ENCODE measurements at regions not wholly inside any gene's neighbourhood (a gene's known extent, or its start where the extent isn't known, plus 50 kb on each side); places are given as distances from the start of the nearest gene placed in this dataset.
"Not testable (repeated sequence)": the region's sequence is repeated elsewhere in the genome, so short reads cannot be mapped to it uniquely, and the experiment has no call there.

- not testable (repeated sequence) for DNase-seq
Measured at GRCh38 chr21:6506167-6506894, 4015.1 kb upstream of the TPTE start.

GRCh38 chr21:6507632-6508031, 4013.8 kb upstream of the TPTE start:
- not testable (repeated sequence) for H3K4me1 Mint-ChIP-seq; H3K27me3 Mint-ChIP-seq (ENCODE audit: low read depth in 3 of 3); H3K27ac Mint-ChIP-seq; H3K36me3 Mint-ChIP-seq; DNase-seq; H3K4me3 Mint-ChIP-seq; H3K9me3 Mint-ChIP-seq

More at GRCh38 chr21:6506167-6506894, 4015.1 kb upstream of the TPTE start:
- not testable (repeated sequence) for H3K4me1 Mint-ChIP-seq; H3K27ac Mint-ChIP-seq; H3K4me3 Mint-ChIP-seq; H3K9me3 Mint-ChIP-seq; H3K27me3 Mint-ChIP-seq (ENCODE audit: low read depth in 3 of 3); H3K36me3 Mint-ChIP-seq

DNA sequence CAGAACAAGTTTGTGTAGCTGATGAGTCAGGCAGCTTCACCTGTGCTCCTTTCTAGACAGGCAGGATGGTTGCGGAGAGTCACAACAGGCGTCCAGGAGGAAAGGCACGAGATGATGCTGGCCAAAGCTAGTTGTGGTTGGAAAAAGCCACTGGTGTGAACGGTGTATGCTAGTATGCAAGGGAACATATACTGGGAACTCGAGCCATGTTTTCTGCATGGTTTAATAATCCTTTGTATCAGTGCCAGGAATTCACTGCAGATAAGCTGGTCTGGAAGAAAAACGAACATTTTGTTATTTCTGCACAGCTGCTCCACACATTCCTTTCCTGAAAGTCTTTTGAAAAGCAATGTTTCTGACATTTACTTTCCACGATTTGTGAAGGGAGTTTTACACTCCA, 3999.6 kb upstream of the TPTE start:
- not testable (repeated sequence) for H3K9me3 Mint-ChIP-seq; DNase-seq; H3K27ac Mint-ChIP-seq; H3K4me1 Mint-ChIP-seq; H3K36me3 Mint-ChIP-seq; H3K4me3 Mint-ChIP-seq; H3K27me3 Mint-ChIP-seq (ENCODE audit: low read depth in 3 of 3)

DNA sequence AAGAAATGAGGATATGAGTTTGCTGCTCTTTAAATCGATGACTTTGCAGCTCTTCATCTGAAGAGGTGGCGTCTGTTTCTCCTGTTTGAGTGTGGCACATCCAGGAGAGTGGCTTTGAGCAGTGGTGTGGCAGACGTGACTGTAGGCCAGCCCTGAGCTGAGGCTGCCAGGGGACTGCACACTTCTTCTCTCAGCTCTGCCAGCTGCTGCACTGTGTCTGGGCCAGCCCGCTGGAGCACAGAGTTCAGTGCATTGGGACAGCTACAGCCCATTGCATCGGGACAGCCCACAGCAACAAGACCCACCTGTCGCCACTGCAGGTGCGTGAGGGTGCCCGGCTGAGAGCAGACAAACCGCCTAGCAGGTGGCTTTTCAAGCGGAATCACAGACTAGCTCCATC, 3995.2 kb upstream of the TPTE start:
- not testable (repeated sequence) for H3K36me3 Mint-ChIP-seq; DNase-seq; H3K9me3 Mint-ChIP-seq; H3K4me3 Mint-ChIP-seq; H3K27ac Mint-ChIP-seq; H3K4me1 Mint-ChIP-seq; H3K27me3 Mint-ChIP-seq (ENCODE audit: low read depth in 3 of 3)

GRCh38 chr21:6530655-6531054, 3990.7 kb upstream of the TPTE start:
- H3K27ac Mint-ChIP-seq; H3K27me3 Mint-ChIP-seq (ENCODE audit: low read depth in 3 of 3); DNase-seq; H3K36me3 Mint-ChIP-seq; H3K4me3 Mint-ChIP-seq; H3K4me1 Mint-ChIP-seq; H3K9me3 Mint-ChIP-seq: not testable (repeated sequence)

- H3K9me3 Mint-ChIP-seq; H3K36me3 Mint-ChIP-seq; H3K4me3 Mint-ChIP-seq; H3K27me3 Mint-ChIP-seq (ENCODE audit: low read depth in 3 of 3); DNase-seq; H3K27ac Mint-ChIP-seq; H3K4me1 Mint-ChIP-seq: not testable (repeated sequence)
Measured at GRCh38 chr21:6533261-6533660, 3988.1 kb upstream of the TPTE start.

- not testable (repeated sequence) for H3K4me1 Mint-ChIP-seq; DNase-seq; H3K36me3 Mint-ChIP-seq; H3K4me3 Mint-ChIP-seq; H3K27ac Mint-ChIP-seq; H3K9me3 Mint-ChIP-seq; H3K27me3 Mint-ChIP-seq (ENCODE audit: low read depth in 3 of 3)
Measured at GRCh38 chr21:6538320-6538719, 3983.1 kb upstream of the TPTE start.

GRCh38 chr21:6539688-6540087, 3981.7 kb upstream of the TPTE start:
- not testable (repeated sequence) for H3K36me3 Mint-ChIP-seq; H3K4me3 Mint-ChIP-seq; H3K27ac Mint-ChIP-seq; H3K27me3 Mint-ChIP-seq (ENCODE audit: low read depth in 3 of 3); H3K9me3 Mint-ChIP-seq; DNase-seq; H3K4me1 Mint-ChIP-seq

GRCh38 chr21:6541036-6541435, 3980.3 kb upstream of the TPTE start:
- H3K27ac Mint-ChIP-seq; H3K27me3 Mint-ChIP-seq (ENCODE audit: low read depth in 3 of 3); H3K4me1 Mint-ChIP-seq; H3K4me3 Mint-ChIP-seq; H3K9me3 Mint-ChIP-seq; H3K36me3 Mint-ChIP-seq; DNase-seq: not testable (repeated sequence)

- not testable (repeated sequence) for H3K27ac Mint-ChIP-seq; H3K36me3 Mint-ChIP-seq; H3K4me1 Mint-ChIP-seq; H3K4me3 Mint-ChIP-seq; H3K27me3 Mint-ChIP-seq (ENCODE audit: low read depth in 3 of 3); H3K9me3 Mint-ChIP-seq; DNase-seq
Measured at GRCh38 chr21:6545288-6545687, 3976.1 kb upstream of the TPTE start.

DNA sequence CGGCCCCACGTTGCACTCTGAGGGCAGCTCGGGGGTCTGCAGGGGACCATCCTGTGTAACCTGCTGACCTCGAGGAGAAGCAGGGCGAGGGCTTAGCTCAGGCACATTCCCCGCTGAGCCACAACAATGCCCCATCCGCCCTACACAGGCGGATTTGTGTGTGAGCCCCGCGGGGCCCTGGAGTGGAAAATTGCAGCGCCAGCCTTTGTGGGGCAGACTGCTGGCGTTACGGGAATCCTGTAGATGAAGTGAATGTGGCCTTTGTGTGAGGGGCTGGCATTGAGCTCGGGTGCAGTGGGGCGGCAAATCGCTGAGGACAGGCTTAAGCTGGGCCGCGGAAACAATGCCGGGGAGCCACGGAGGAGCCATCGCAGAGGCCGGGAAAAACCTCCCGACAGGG, 3970.3 kb upstream of the TPTE start:
- DNase-seq; H3K4me3 Mint-ChIP-seq; H3K9me3 Mint-ChIP-seq; H3K36me3 Mint-ChIP-seq; H3K27ac Mint-ChIP-seq; H3K27me3 Mint-ChIP-seq (ENCODE audit: low read depth in 3 of 3); H3K4me1 Mint-ChIP-seq: not testable (repeated sequence)

DNA sequence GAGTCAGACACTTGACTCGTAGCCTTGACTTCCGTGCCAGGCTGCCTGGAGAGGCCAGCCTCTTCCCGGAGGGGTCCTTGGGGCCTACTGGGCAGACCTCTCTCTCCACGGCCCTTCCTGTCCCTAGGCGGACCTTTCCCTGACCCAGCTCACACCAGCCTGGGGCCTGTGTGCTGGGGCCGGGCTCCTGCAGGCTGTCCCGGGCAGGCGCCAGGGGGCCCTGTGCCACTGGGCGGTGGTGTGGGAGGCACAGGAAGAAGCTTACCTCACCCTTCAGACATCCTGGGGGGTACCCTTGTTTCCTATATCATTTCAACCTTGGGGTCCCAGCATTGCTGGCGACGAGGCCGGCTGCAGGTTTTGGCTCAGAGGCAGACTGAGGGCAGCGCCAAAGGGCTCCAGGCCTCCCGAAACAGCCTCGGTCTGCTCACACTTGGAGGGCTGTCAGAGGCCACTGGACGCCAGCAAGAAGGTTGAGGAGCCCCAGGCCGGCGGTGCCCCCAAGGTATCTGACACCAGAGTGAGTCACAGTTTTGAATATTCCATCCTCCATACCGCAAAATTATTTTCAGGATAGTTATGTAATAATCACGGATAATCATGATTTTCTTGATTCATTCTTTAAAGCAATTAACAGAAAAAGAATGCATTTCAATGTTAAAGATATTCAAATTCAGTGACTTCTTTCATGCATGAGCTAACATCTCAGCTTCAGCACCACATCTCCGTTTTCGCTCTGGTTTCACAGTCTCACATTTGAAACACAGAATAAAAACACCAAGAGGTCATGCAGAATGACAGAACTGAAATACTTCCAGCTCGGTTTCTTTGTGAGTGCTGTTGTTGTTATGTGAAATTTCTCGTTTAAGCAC, 3967.6 kb upstream of the TPTE start:
- H3K27ac Mint-ChIP-seq; H3K36me3 Mint-ChIP-seq; DNase-seq; H3K27me3 Mint-ChIP-seq (ENCODE audit: low read depth in 3 of 3); H3K4me1 Mint-ChIP-seq; H3K4me3 Mint-ChIP-seq; H3K9me3 Mint-ChIP-seq: not testable (repeated sequence)

DNA sequence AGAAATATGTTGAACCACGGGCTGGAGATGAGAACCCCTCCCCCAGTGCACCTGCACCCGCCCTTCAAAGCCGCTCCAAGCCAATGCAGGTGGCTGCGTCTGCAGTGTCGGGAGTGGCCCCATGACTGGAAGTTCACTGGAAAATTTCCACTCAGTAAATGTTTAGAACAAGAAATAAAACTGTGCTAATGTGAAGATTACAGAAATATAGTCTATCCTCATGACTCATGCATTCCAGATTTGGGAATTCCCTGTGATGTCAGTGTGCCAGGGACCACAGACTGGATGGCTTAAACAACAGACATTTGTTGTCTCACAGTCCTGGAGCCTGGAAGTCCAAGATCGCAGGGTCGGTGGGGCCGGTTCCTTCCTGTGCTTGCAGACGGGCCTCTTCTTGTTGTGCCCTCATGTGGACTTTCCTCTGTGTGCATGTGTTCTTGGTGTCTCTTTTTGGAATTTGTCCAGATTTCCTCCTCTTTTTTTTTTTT, 3967.0 kb upstream of the TPTE start:
- H3K36me3 Mint-ChIP-seq; DNase-seq; H3K4me3 Mint-ChIP-seq; H3K9me3 Mint-ChIP-seq; H3K27ac Mint-ChIP-seq; H3K27me3 Mint-ChIP-seq (ENCODE audit: low read depth in 3 of 3); H3K4me1 Mint-ChIP-seq: not testable (repeated sequence)

GRCh38 chr21:6556516-6556915, 3964.9 kb upstream of the TPTE start:
- DNase-seq; H3K27me3 Mint-ChIP-seq (ENCODE audit: low read depth in 3 of 3); H3K27ac Mint-ChIP-seq; H3K36me3 Mint-ChIP-seq; H3K4me1 Mint-ChIP-seq; H3K9me3 Mint-ChIP-seq; H3K4me3 Mint-ChIP-seq: not testable (repeated sequence)

GRCh38 chr21:6557415-6557814, 3964.0 kb upstream of the TPTE start:
- H3K27me3 Mint-ChIP-seq (ENCODE audit: low read depth in 3 of 3); H3K9me3 Mint-ChIP-seq; H3K4me1 Mint-ChIP-seq; H3K36me3 Mint-ChIP-seq; H3K4me3 Mint-ChIP-seq; DNase-seq; H3K27ac Mint-ChIP-seq: not testable (repeated sequence)
